ENCODE measurements at regions not wholly inside any gene's neighbourhood (a gene's known extent, or its start where the extent isn't known, plus 50 kb on each side); places are given as distances from the start of the nearest gene placed in this dataset.

- no peak for DNase-seq
Observed at GRCh38 chr5:167503926-167504720, 787.3 kb upstream of the WWC1 start.

GRCh38 chr5:167507463-167508233 lies 783.8 kb upstream of the WWC1 start:
- no peak for DNase-seq

- no peak for DNase-seq
Observed at GRCh38 chr5:167509076-167509475, 782.4 kb upstream of the WWC1 start.

- no peak for DNase-seq
Observed at GRCh38 chr5:167511276-167511675, 780.2 kb upstream of the WWC1 start.

GRCh38 chr5:167512111-167512510 lies 779.3 kb upstream of the WWC1 start:
- no peak for DNase-seq

GRCh38 chr5:167513381-167513780 lies 778.1 kb upstream of the WWC1 start:
- DNase-seq = no peak

- DNase-seq = no peak
Observed at GRCh38 chr5:167514461-167514860, 777.0 kb upstream of the WWC1 start.

- DNase-seq = no peak
Observed at GRCh38 chr5:167525004-167525403, 766.4 kb upstream of the WWC1 start.

- DNase-seq = no peak
Observed at GRCh38 chr5:167528651-167529050, 762.8 kb upstream of the WWC1 start.

GRCh38 chr5:167530548-167530947 lies 760.9 kb upstream of the WWC1 start:
- DNase-seq = no peak

GRCh38 chr5:167533814-167534795 lies 757.3 kb upstream of the WWC1 start:
- DNase-seq = no peak

- peak in 1 of 2 experiments; percentile 30 for DNase-seq
Observed at GRCh38 chr5:167539747-167540146, 751.7 kb upstream of the WWC1 start.

- DNase-seq = no peak
Observed at GRCh38 chr5:167546270-167546669, 745.2 kb upstream of the WWC1 start.

- DNase-seq = no peak
Observed at GRCh38 chr5:167552356-167552755, 739.1 kb upstream of the WWC1 start.

- DNase-seq = peak in 1 of 2 experiments; percentile 25
Observed at GRCh38 chr5:167553511-167553910, 737.9 kb upstream of the WWC1 start.

- DNase-seq = no peak
Observed at GRCh38 chr5:167554564-167555290, 736.7 kb upstream of the WWC1 start.

- DNase-seq = no peak
Observed at GRCh38 chr5:167555565-167556166, 735.8 kb upstream of the WWC1 start.

- DNase-seq = no peak
Observed at GRCh38 chr5:167557359-167557758, 734.1 kb upstream of the WWC1 start.

GRCh38 chr5:167561796-167562195 lies 729.6 kb upstream of the WWC1 start:
- DNase-seq = no peak

- DNase-seq = no peak
Observed at GRCh38 chr5:167564275-167564674, 727.2 kb upstream of the WWC1 start.

- peak in 1 of 2 experiments; percentile 46 for DNase-seq
Observed at GRCh38 chr5:167565189-167565954, 726.1 kb upstream of the WWC1 start.

Measured in NCI-H526 (cell line).